ENCODE measurements at regions not wholly inside any gene's neighbourhood (a gene's known extent, or its start where the extent isn't known, plus 50 kb on each side); places are given as distances from the start of the nearest gene placed in this dataset.
"Not testable (repeated sequence)": the region's sequence is repeated elsewhere in the genome, so short reads cannot be mapped to it uniquely, and the experiment has no call there.

GRCh38 chrX:138067415-138067814 lies 501.5 kb downstream of the ZIC3 start:
- no peak for TF ChIP-seq CTCF (IDR thresholded peaks at IDR 0.05; ENCODE audit: borderline replicate concordance, extremely low read depth, insufficient read depth)
- no peaks in the 10 kb centered on the region for H3K9me3 ChIP-seq (ENCODE audit: control insufficient read depth in 2 of 3, insufficient read depth in 1 of 3, low read length in 3 of 3)
- H3K27me3 ChIP-seq (ENCODE audit: control insufficient read depth, insufficient read depth, low read length): no peaks in the 10 kb centered on the region
- H3K27ac ChIP-seq (ENCODE audit: low read depth in 2 of 2, low read length in 2 of 2): no peak overlapping the region
- intact Hi-C loops (cut with DNase I): no loop called here
- H3K9ac ChIP-seq (ENCODE audit: low read length in 3 of 3): no peak overlapping the region
- DNase-seq (no peak), FAIRE-seq (no peak)
- H3K36me3 ChIP-seq (ENCODE audit: control insufficient read depth in 2 of 3, insufficient read depth in 3 of 3, low read length in 3 of 3): no peaks in the 10 kb centered on the region
- no peak overlapping the region for H3K4me3 ChIP-seq (ENCODE audit: low read length in 3 of 3)
- H3K4me1 ChIP-seq (ENCODE audit: control insufficient read depth in 2 of 3, insufficient read depth in 2 of 3, low read depth in 1 of 3, low read length in 3 of 3): no peaks in the 10 kb centered on the region

- Histone ChIP-seq H3K4me3 (ENCODE audit: low read length in 3 of 3) (no peak overlapping the region), H3K36me3 (ENCODE audit: control insufficient read depth in 2 of 3, insufficient read depth in 3 of 3, low read length in 3 of 3) (no peaks in the 10 kb centered on the region), H3K4me1 (ENCODE audit: control insufficient read depth in 2 of 3, insufficient read depth in 2 of 3, low read depth in 1 of 3, low read length in 3 of 3) (no peaks in the 10 kb centered on the region), H3K9me3 (ENCODE audit: control insufficient read depth in 2 of 3, insufficient read depth in 1 of 3, low read length in 3 of 3) (no peaks in the 10 kb centered on the region), H3K27ac (ENCODE audit: low read depth in 2 of 2, low read length in 2 of 2) (no peak overlapping the region), H3K27me3 (ENCODE audit: control insufficient read depth, insufficient read depth, low read length) (no peaks in the 10 kb centered on the region), H3K9ac (ENCODE audit: low read length in 3 of 3) (no peak overlapping the region)
- no peak for TF ChIP-seq CTCF (IDR thresholded peaks at IDR 0.05; ENCODE audit: borderline replicate concordance, extremely low read depth, insufficient read depth)
- intact Hi-C loops (cut with DNase I): no loop called here
- FAIRE-seq: no peak
- peak in 1 of 5 donors; percentile 61 for DNase-seq
Observed at GRCh38 chrX:138073626-138074025, 507.7 kb downstream of the ZIC3 start.

- TF ChIP-seq CTCF (IDR thresholded peaks at IDR 0.05; ENCODE audit: borderline replicate concordance, extremely low read depth, insufficient read depth): no peak
- no peak for FAIRE-seq
- Histone ChIP-seq H3K36me3 (ENCODE audit: control insufficient read depth in 2 of 3, insufficient read depth in 3 of 3, low read length in 3 of 3) (no peaks in the 10 kb centered on the region), H3K9ac (ENCODE audit: low read length in 3 of 3) (no peak overlapping the region), H3K27me3 (ENCODE audit: control insufficient read depth, insufficient read depth, low read length) (no peaks in the 10 kb centered on the region), H3K27ac (ENCODE audit: low read depth in 2 of 2, low read length in 2 of 2) (no peak overlapping the region), H3K9me3 (ENCODE audit: control insufficient read depth in 2 of 3, insufficient read depth in 1 of 3, low read length in 3 of 3) (no peaks in the 10 kb centered on the region), H3K4me3 (ENCODE audit: low read length in 3 of 3) (no peak overlapping the region), H3K4me1 (ENCODE audit: control insufficient read depth in 2 of 3, insufficient read depth in 2 of 3, low read depth in 1 of 3, low read length in 3 of 3) (no peaks in the 10 kb centered on the region)
- no peak for DNase-seq
- intact Hi-C loops (cut with DNase I): no loop called here
Observed at GRCh38 chrX:138082251-138082650, 516.3 kb downstream of the ZIC3 start.

GRCh38 chrX:138082896-138083295 lies 517.0 kb downstream of the ZIC3 start:
- no peaks in the 10 kb centered on the region for H3K9me3 ChIP-seq (ENCODE audit: control insufficient read depth in 2 of 3, insufficient read depth in 1 of 3, low read length in 3 of 3)
- no peaks in the 10 kb centered on the region for H3K4me1 ChIP-seq (ENCODE audit: control insufficient read depth in 2 of 3, insufficient read depth in 2 of 3, low read depth in 1 of 3, low read length in 3 of 3)
- intact Hi-C loops (cut with DNase I): no loop called here
- no peak for DNase-seq
- H3K36me3 ChIP-seq (ENCODE audit: control insufficient read depth in 2 of 3, insufficient read depth in 3 of 3, low read length in 3 of 3): no peaks in the 10 kb centered on the region
- H3K9ac ChIP-seq (ENCODE audit: low read length in 3 of 3): no peak overlapping the region
- H3K27me3 ChIP-seq (ENCODE audit: control insufficient read depth, insufficient read depth, low read length): no peaks in the 10 kb centered on the region
- H3K4me3 ChIP-seq (ENCODE audit: low read length in 3 of 3): no peak overlapping the region
- no peak for FAIRE-seq
- no peak for TF ChIP-seq CTCF (IDR thresholded peaks at IDR 0.05; ENCODE audit: borderline replicate concordance, extremely low read depth, insufficient read depth)
- H3K27ac ChIP-seq (ENCODE audit: low read depth in 2 of 2, low read length in 2 of 2): no peak overlapping the region

- DNase-seq; H3K27ac ChIP-seq (ENCODE audit: low read depth in 2 of 2, low read length in 2 of 2); H3K36me3 ChIP-seq (ENCODE audit: control insufficient read depth in 2 of 3, insufficient read depth in 3 of 3, low read length in 3 of 3); H3K27me3 ChIP-seq (ENCODE audit: control insufficient read depth, insufficient read depth, low read length); intact Hi-C loops (cut with DNase I); H3K4me1 ChIP-seq (ENCODE audit: control insufficient read depth in 2 of 3, insufficient read depth in 2 of 3, low read depth in 1 of 3, low read length in 3 of 3); H3K9me3 ChIP-seq (ENCODE audit: control insufficient read depth in 2 of 3, insufficient read depth in 1 of 3, low read length in 3 of 3); H3K9ac ChIP-seq (ENCODE audit: low read length in 3 of 3); FAIRE-seq; H3K4me3 ChIP-seq (ENCODE audit: low read length in 3 of 3): not testable (repeated sequence)
Observed at GRCh38 chrX:138110910-138111309, 545.0 kb downstream of the ZIC3 start.
